H1 (cell line): ENCODE measurements at regions not wholly inside any gene's neighbourhood (a gene's known extent, or its start where the extent isn't known, plus 50 kb on each side); places are given as distances from the start of the nearest gene placed in this dataset.

Source experiments
- CTCF ChIA-PET: fragments of 300-600 bp; sonication (Branson Sonifier 250); formaldehyde crosslinking; loops from one replicate; lab custom pipeline; 2021; ENCODE audit not compliant: partially characterized antibody; lab: Charles Lee
- POLR2A ChIA-PET: fragments of 300-600 bp; sonication (Branson Sonifier 250); formaldehyde crosslinking; loops from one replicate; lab custom pipeline; 2021; ENCODE audit warnings: inconsistent platforms; ENCODE audit not compliant: partially characterized antibody; lab: Charles Lee
- DNase-seq, 2 experiments: peaks; one replicate each; pipeline versions ENCODE4 v3.0.0 to v3.0.0-alpha.2; 2010 to 2022; ENCODE audit warnings: low spot score in 2 of 2, low read depth in 1 of 2, mixed read lengths in 1 of 2
- FAIRE-seq: peaks from 2 replicates; lab custom pipeline; 2011; peaks lifted over from hg19 to GRCh38; lab: Jason Lieb, UNC
- H2AFZ ChIP-seq: 2 replicates; pipeline ENCODE4 v1.8.1; 2012; ENCODE audit warnings: low read length, inconsistent platforms
- H2AK5ac ChIP-seq: 2 replicates; pipeline ENCODE4 v1.6.1; 2013; ENCODE audit warnings: low read depth, low read length
- H2BK120ac ChIP-seq: replicated peaks from 2 replicates; pipeline ENCODE3; 2013; ENCODE audit warnings: low read depth, low read length, inconsistent platforms
- H2BK12ac ChIP-seq: 2 replicates; pipeline ENCODE4 v1.6.1; 2013; ENCODE audit warnings: low read depth, low read length
- H2BK15ac ChIP-seq: 2 replicates; pipeline ENCODE4 v1.6.1; 2013; ENCODE audit warnings: low read length
- H2BK20ac ChIP-seq: 2 replicates; pipeline ENCODE4 v1.6.1; 2013; ENCODE audit warnings: low read length
- H2BK5ac ChIP-seq: 2 replicates; pipeline ENCODE4 v1.6.1; 2013; ENCODE audit warnings: low read depth, low read length
- H3K14ac ChIP-seq: 2 replicates; pipeline ENCODE4 v1.6.1; 2013; ENCODE audit warnings: inconsistent platforms; ENCODE audit not compliant: insufficient read length
- H3K18ac ChIP-seq: 2 replicates; pipeline ENCODE4 v1.6.1; 2013; ENCODE audit warnings: low read length; ENCODE audit errors: extremely low read depth
- H3K23ac ChIP-seq: 2 replicates; pipeline ENCODE4 v1.6.1; 2013; ENCODE audit warnings: inconsistent platforms; ENCODE audit not compliant: insufficient read length
- H3K23me2 ChIP-seq: 2 replicates; pipeline ENCODE4 v1.6.1; 2013; ENCODE audit warnings: low read depth, low read length
- H3K27ac ChIP-seq: 2 replicates; pipeline ENCODE4 v1.6.1; 2011; ENCODE audit warnings: low read depth, low read length, inconsistent platforms
- H3K27me3 ChIP-seq, 4 experiments: replicated peaks in 1 of 4; 1 replicate in 1 of 4; 2 replicates in 3 of 4; pipeline versions ENCODE4 v1.6.1 to v1.8.1; 2011 to 2013; ENCODE audit warnings: low read length in 3 of 4, mild to moderate bottlenecking in 3 of 4, inconsistent platforms in 2 of 4, mixed read lengths in 2 of 4, moderate library complexity in 1 of 4; ENCODE audit not compliant: control insufficient read depth in 3 of 4, insufficient read depth in 3 of 4; ENCODE audit errors: extremely low read depth in 1 of 4
- H3K36me3 ChIP-seq, 4 experiments: 2 replicates each; pipeline versions ENCODE4 v1.6.1 to v1.8.1; 2011 to 2013; ENCODE audit warnings: mild to moderate bottlenecking in 4 of 4, low read length in 3 of 4, moderate library complexity in 2 of 4, control low read depth in 1 of 4, inconsistent platforms in 1 of 4; ENCODE audit not compliant: insufficient read depth in 4 of 4, control insufficient read depth in 2 of 4
- H3K4ac ChIP-seq: replicated peaks from 2 replicates; pipeline ENCODE3; 2013; ENCODE audit warnings: low read length, low read depth, mixed read lengths, inconsistent platforms; ENCODE audit not compliant: insufficient read length
- H3K4me1 ChIP-seq, 4 experiments: replicated peaks in 1 of 4; 1 replicate in 1 of 4; 2 replicates in 3 of 4; pipeline versions ENCODE4 v1.6.1 to v1.8.1; 2011 to 2013; ENCODE audit warnings: low read length in 3 of 4, inconsistent platforms in 2 of 4, mixed read lengths in 1 of 4; ENCODE audit not compliant: insufficient read depth in 4 of 4, control insufficient read depth in 3 of 4
- H3K4me2 ChIP-seq, 2 experiments: 2 replicates each; pipeline versions ENCODE4 v1.6.1 to v1.8.1; 2011 to 2013; ENCODE audit warnings: low read depth in 2 of 2, low read length in 2 of 2, control low read depth in 1 of 2, inconsistent platforms in 1 of 2, mild to moderate bottlenecking in 1 of 2; ENCODE audit not compliant: insufficient read depth in 1 of 2
- H3K4me3 ChIP-seq, 4 experiments: fragments of 200-600, 300-600 bp in 1 of 4; sonication (generic), shearing (Covaris generic), sonication (Bioruptor Twin) in 1 of 4; 2 replicates each; pipeline versions ENCODE4 v1.5.1 to v1.8.1; 2011 to 2016; ENCODE audit warnings: low read length in 4 of 4, low read depth in 3 of 4, control low read depth in 2 of 4, inconsistent platforms in 2 of 4, mild to moderate bottlenecking in 2 of 4, mixed read lengths in 1 of 4, moderate library complexity in 1 of 4; ENCODE audit not compliant: insufficient read depth in 2 of 4; ENCODE audit errors: extremely low read depth in 1 of 4
- H3K56ac ChIP-seq: replicated peaks from 2 replicates; pipeline ENCODE3; 2013; ENCODE audit warnings: low read depth, mild to moderate bottlenecking, mixed read lengths, low read length, inconsistent platforms; ENCODE audit not compliant: insufficient read length
- H3K79me1 ChIP-seq: 2 replicates; pipeline ENCODE4 v1.6.1; 2013; ENCODE audit warnings: low read depth, low read length, control low read depth
- H3K79me2 ChIP-seq, 2 experiments: 2 replicates each; pipeline versions ENCODE4 v1.6.1 to v1.8.1; 2012 to 2013; ENCODE audit warnings: low read length in 2 of 2, mild to moderate bottlenecking in 2 of 2, inconsistent platforms in 1 of 2; ENCODE audit not compliant: insufficient read depth in 2 of 2, control insufficient read depth in 1 of 2
- H3K9ac ChIP-seq, 4 experiments: replicated peaks in 1 of 4; 1 replicate in 1 of 4; 2 replicates in 3 of 4; pipeline versions ENCODE4 v1.6.1 to v1.8.1; 2011 to 2013; ENCODE audit warnings: low read depth in 3 of 4, low read length in 3 of 4, control low read depth in 2 of 4, mild to moderate bottlenecking in 2 of 4, moderate library complexity in 2 of 4, inconsistent platforms in 1 of 4; ENCODE audit errors: extremely low read depth in 1 of 4
- H3K9me3 ChIP-seq, 2 experiments: 2 replicates each; pipeline versions ENCODE4 v1.6.1 to v1.8.1; 2012 to 2013; ENCODE audit warnings: mild to moderate bottlenecking in 2 of 2, moderate library complexity in 2 of 2, control low read depth in 1 of 2, inconsistent platforms in 1 of 2, low read depth in 1 of 2, low read length in 1 of 2, mixed read lengths in 1 of 2; ENCODE audit not compliant: insufficient read depth in 2 of 2
- H4K20me1 ChIP-seq, 2 experiments: replicated peaks in 1 of 2; 2 replicates each; pipeline versions ENCODE3 to v1.8.1; 2011 to 2013; ENCODE audit warnings: inconsistent platforms in 2 of 2, low read length in 2 of 2, mild to moderate bottlenecking in 1 of 2; ENCODE audit not compliant: insufficient read depth in 2 of 2, control insufficient read depth in 1 of 2
- H4K5ac ChIP-seq: 2 replicates; pipeline ENCODE4 v1.6.1; 2013; ENCODE audit warnings: low read length, low read depth, mixed read lengths, inconsistent platforms; ENCODE audit not compliant: insufficient read length
- H4K8ac ChIP-seq: 2 replicates; pipeline ENCODE4 v1.8.0; 2013; ENCODE audit warnings: mild to moderate bottlenecking, moderate library complexity, low read length, inconsistent platforms; ENCODE audit not compliant: insufficient read depth; ENCODE audit errors: extremely low read depth
- H4K91ac ChIP-seq: replicated peaks from 2 replicates; pipeline ENCODE3; 2013; ENCODE audit warnings: low read length, mixed read lengths, inconsistent platforms; ENCODE audit not compliant: insufficient read length
- WGBS, 2 experiments: shearing (Covaris generic) in 1 of 2; methylation state at CpG; one replicate each; pipeline versions ENCODE4 v1.1.6 to v1.1.7; 2013 to 2015; ENCODE audit warnings: low lambda C conversion rate in 2 of 2, mixed read lengths in 2 of 2, inconsistent platforms in 1 of 2, low coverage in 1 of 2, missing lambda C conversion rate in 1 of 2; ENCODE audit not compliant: insufficient replicate concordance in 2 of 2, insufficient coverage in 1 of 2, insufficient read length in 1 of 2; ENCODE audit errors: extremely low coverage in 1 of 2, missing lambda C conversion rate in 1 of 2; 5-methylcytosine and 5-hydroxymethylcytosine counted together

- H3K18ac ChIP-seq, result no peak overlapping the region; the same call in 1 of the 2 replicates
- no peak overlapping the region for H3K4me3 ChIP-seq
- DNase-seq, result no peak
- H3K27ac ChIP-seq, result no peak overlapping the region
- H4K20me1 ChIP-seq, result no peaks in the 10 kb centered on the region
- no peak overlapping the region for H3K4me2 ChIP-seq
- H2AFZ ChIP-seq, result no peak overlapping the region
- no peak overlapping the region for H3K9ac ChIP-seq
- ChIA-PET CTCF (no interaction called here), POLR2A (no interaction called here)
- no peaks in the 10 kb centered on the region for H3K4me1 ChIP-seq
- H4K91ac ChIP-seq, result no peak overlapping the region
- H3K14ac ChIP-seq, result no peak overlapping the region
- H2BK120ac ChIP-seq, result no peak overlapping the region
- no peak overlapping the region for H2BK15ac ChIP-seq
- H3K9me3 ChIP-seq, result peaks cover 0 to 2% of the 10 kb centered on the region in 2 experiments; a peak in 1 of 4 replicates
- H2BK20ac ChIP-seq, result no peak overlapping the region
- H3K79me2 ChIP-seq, result no peaks in the 10 kb centered on the region
- no peak overlapping the region for H4K8ac ChIP-seq
- no peak overlapping the region for H3K23ac ChIP-seq
- H2AK5ac ChIP-seq, result no peak overlapping the region
- H2BK12ac ChIP-seq, result no peak overlapping the region
- H2BK5ac ChIP-seq, result no peak overlapping the region
- no peaks in the 10 kb centered on the region for H3K79me1 ChIP-seq
- no peaks in the 10 kb centered on the region for H3K23me2 ChIP-seq
- FAIRE-seq, result no peak
- no peak overlapping the region for H4K5ac ChIP-seq
- H3K27me3 ChIP-seq, result no peaks in the 10 kb centered on the region; a peak in 1 of 7 replicates
- no peaks in the 10 kb centered on the region for H3K36me3 ChIP-seq
- no peak overlapping the region for H3K56ac ChIP-seq
- whole genome bisulfite sequencing, 2 experiments, result 86% methylated on average over 16 of the region's 16 CpGs; no CpG with 5 or more reads in 1 of the 2 experiments
- no peak overlapping the region for H3K4ac ChIP-seq
These were observed 60.8 kb upstream of the FOXF1 start for GRCh38 chr16:86449446-86450095.
